ENCODE measurements at regions not wholly inside any gene's neighbourhood (a gene's known extent, or its start where the extent isn't known, plus 50 kb on each side); places are given as distances from the start of the nearest gene placed in this dataset.

- DNase-seq = no peak
Measured at GRCh38 chr11:119903389-119903788, 174.4 kb upstream of the NECTIN1 start.

GRCh38 chr11:119902656-119903231, 173.7 kb upstream of the NECTIN1 start:
- DNase-seq = no peak

- DNase-seq = no peak
Measured at GRCh38 chr11:119901657-119902577, 172.9 kb upstream of the NECTIN1 start.

GRCh38 chr11:119899997-119900396, 171.0 kb upstream of the NECTIN1 start:
- no peak for DNase-seq

GRCh38 chr11:119897576-119897975, 168.6 kb upstream of the NECTIN1 start:
- no peak for DNase-seq

GRCh38 chr11:119897046-119897440, 168.0 kb upstream of the NECTIN1 start:
- DNase-seq = no peak

GRCh38 chr11:119896387-119897045, 167.5 kb upstream of the NECTIN1 start:
- DNase-seq = peak; percentile 52

GRCh38 chr11:119895981-119896380, 167.0 kb upstream of the NECTIN1 start:
- DNase-seq = peak; percentile 12

GRCh38 chr11:119894916-119895315, 165.9 kb upstream of the NECTIN1 start:
- no peak for DNase-seq

GRCh38 chr11:119892311-119892808, 163.4 kb upstream of the NECTIN1 start:
- no peak for DNase-seq

- no peak for DNase-seq
Measured at GRCh38 chr11:119891055-119891768, 162.2 kb upstream of the NECTIN1 start.

GRCh38 chr11:119890466-119890865, 161.5 kb upstream of the NECTIN1 start:
- DNase-seq = no peak

GRCh38 chr11:119889728-119890280, 160.8 kb upstream of the NECTIN1 start:
- no peak for DNase-seq

- no peak for DNase-seq
Measured at GRCh38 chr11:119889111-119889510, 160.1 kb upstream of the NECTIN1 start.

- DNase-seq = no peak
Measured at GRCh38 chr11:119888119-119888518, 159.1 kb upstream of the NECTIN1 start.

- no peak for DNase-seq
Measured at GRCh38 chr11:119886667-119887230, 157.7 kb upstream of the NECTIN1 start.

- DNase-seq = no peak
Measured at GRCh38 chr11:119885861-119886567, 157.0 kb upstream of the NECTIN1 start.

GRCh38 chr11:119885067-119885466, 156.1 kb upstream of the NECTIN1 start:
- no peak for DNase-seq

- no peak for DNase-seq
Measured at GRCh38 chr11:119882316-119882715, 153.3 kb upstream of the NECTIN1 start.

GRCh38 chr11:119880873-119881272, 151.9 kb upstream of the NECTIN1 start:
- no peak for DNase-seq

GRCh38 chr11:119880143-119880542, 151.1 kb upstream of the NECTIN1 start:
- DNase-seq = no peak

- DNase-seq = no peak
Measured at GRCh38 chr11:119878990-119879389, 150.0 kb upstream of the NECTIN1 start.

All from NK-92 treated with Interleukin-12 subunit alpha and Interleukin-12 subunit beta, amount 100 ng/mL, for 24 hours (cell line).